Epithelial cell of esophagus (primary cell): ENCODE measurements at regions not wholly inside any gene's neighbourhood (a gene's known extent, or its start where the extent isn't known, plus 50 kb on each side); places are given as distances from the start of the nearest gene placed in this dataset.
"Not testable (repeated sequence)": the region's sequence is repeated elsewhere in the genome, so short reads cannot be mapped to it uniquely, and the experiment has no call there.

Experiments
- DNase-seq: peaks from one replicate; pipeline ENCODE4 v3.0.0; 2010; ENCODE audit warnings: low read depth
- H3K4me3 ChIP-seq: 2 replicates; pipeline ENCODE4 v1.5.1; 2011; ENCODE audit warnings: mild to moderate bottlenecking, low read length, control low read depth
- CTCF ChIP-seq: IDR thresholded peaks from 2 replicates; pipeline ENCODE4 v1.5.1; 2011; ENCODE audit warnings: low read depth, mild to moderate bottlenecking, low read length, control low read depth, inconsistent platforms; ENCODE audit not compliant: insufficient read depth; ENCODE audit errors: missing control alignments

GRCh38 chrX:853304-853703 is 222.7 kb downstream of the SHOX start:
- no peak for DNase-seq
- no peak overlapping the region for H3K4me3 ChIP-seq
- no peak for TF ChIP-seq CTCF

GRCh38 chrX:850471-850916 is 219.9 kb downstream of the SHOX start:
- TF ChIP-seq CTCF, result no peak
- DNase-seq, result no peak
- no peak overlapping the region for H3K4me3 ChIP-seq

GRCh38 chrX:848386-848785 is 217.8 kb downstream of the SHOX start:
- TF ChIP-seq CTCF, result no peak
- H3K4me3 ChIP-seq, result no peak overlapping the region
- DNase-seq, result no peak

- no peak overlapping the region for H3K4me3 ChIP-seq
- no peak for TF ChIP-seq CTCF
- DNase-seq, result no peak
Observed at GRCh38 chrX:843306-843705, 212.7 kb downstream of the SHOX start.

- no peak for DNase-seq
- H3K4me3 ChIP-seq, result no peak overlapping the region
- no peak for TF ChIP-seq CTCF
Observed at GRCh38 chrX:840556-840955, 210.0 kb downstream of the SHOX start.

GRCh38 chrX:838666-839065 is 208.1 kb downstream of the SHOX start:
- H3K4me3 ChIP-seq, DNase-seq: not testable (repeated sequence)

- H3K4me3 ChIP-seq, DNase-seq: not testable (repeated sequence)
Observed at GRCh38 chrX:835857-836256, 205.3 kb downstream of the SHOX start.

GRCh38 chrX:830532-830931 is 199.9 kb downstream of the SHOX start:
- no peak for DNase-seq
- no peak for TF ChIP-seq CTCF
- no peak overlapping the region for H3K4me3 ChIP-seq
